ENCODE measurements at regions not wholly inside any gene's neighbourhood (a gene's known extent, or its start where the extent isn't known, plus 50 kb on each side); places are given as distances from the start of the nearest gene placed in this dataset.

- H3K4me3 ChIP-seq (ENCODE audit: low read length in 2 of 2), result no peak overlapping the region
- intact Hi-C loops (cut with DNase I), result no loop called here
- H3K36me3 ChIP-seq (ENCODE audit: control insufficient read depth in 1 of 2, insufficient read depth in 2 of 2, low read length in 1 of 2), result no peaks in the 10 kb centered on the region
- H3K27ac ChIP-seq (ENCODE audit: low read depth in 1 of 2, low read length in 2 of 2), result no peak overlapping the region
- H3K9me3 ChIP-seq (ENCODE audit: control insufficient read depth, low read length), result no peaks in the 10 kb centered on the region
- no peaks in the 10 kb centered on the region for H3K27me3 ChIP-seq (ENCODE audit: control insufficient read depth in 1 of 2, insufficient read depth in 2 of 2, low read length in 1 of 2)
- DNase-seq, result no peak
- ATAC-seq (ENCODE audit: low FRiP score), result no peak
- no peaks in the 10 kb centered on the region for H3K4me1 ChIP-seq (ENCODE audit: control insufficient read depth in 1 of 2, insufficient read depth in 2 of 2, low read length in 2 of 2)
Measured at GRCh38 chr6:97586344-97586743, 303.3 kb upstream of the MMS22L start.

- ATAC-seq (ENCODE audit: low FRiP score) (no peak), DNase-seq (no peak)
- intact Hi-C loops (cut with DNase I), result no loop called here
- Histone ChIP-seq H3K4me1 (ENCODE audit: control insufficient read depth in 1 of 2, insufficient read depth in 2 of 2, low read length in 2 of 2) (no peaks in the 10 kb centered on the region), H3K36me3 (ENCODE audit: control insufficient read depth in 1 of 2, insufficient read depth in 2 of 2, low read length in 1 of 2) (no peaks in the 10 kb centered on the region), H3K4me3 (ENCODE audit: low read length in 2 of 2) (no peak overlapping the region), H3K27ac (ENCODE audit: low read depth in 1 of 2, low read length in 2 of 2) (no peak overlapping the region), H3K27me3 (ENCODE audit: control insufficient read depth in 1 of 2, insufficient read depth in 2 of 2, low read length in 1 of 2) (no peaks in the 10 kb centered on the region), H3K9me3 (ENCODE audit: control insufficient read depth, low read length) (no peaks in the 10 kb centered on the region)
- 26 to 33% methylated on average over 6 of the region's 6 CpGs for WGBS, 2 donors
Measured at GRCh38 chr6:97591955-97592354, 308.9 kb upstream of the MMS22L start.

GRCh38 chr6:97594844-97595243, 311.8 kb upstream of the MMS22L start:
- 37 to 56% methylated on average over 3 of the region's 3 CpGs for WGBS, 2 donors
- no peak overlapping the region for H3K4me3 ChIP-seq (ENCODE audit: low read length in 2 of 2)
- H3K27ac ChIP-seq (ENCODE audit: low read depth in 1 of 2, low read length in 2 of 2), result no peak overlapping the region
- H3K9me3 ChIP-seq (ENCODE audit: control insufficient read depth, low read length), result no peaks in the 10 kb centered on the region
- no peaks in the 10 kb centered on the region for H3K27me3 ChIP-seq (ENCODE audit: control insufficient read depth in 1 of 2, insufficient read depth in 2 of 2, low read length in 1 of 2)
- DNase-seq, result no peak
- no peaks in the 10 kb centered on the region for H3K4me1 ChIP-seq (ENCODE audit: control insufficient read depth in 1 of 2, insufficient read depth in 2 of 2, low read length in 2 of 2)
- no peaks in the 10 kb centered on the region for H3K36me3 ChIP-seq (ENCODE audit: control insufficient read depth in 1 of 2, insufficient read depth in 2 of 2, low read length in 1 of 2)
- ATAC-seq (ENCODE audit: low FRiP score), result no peak
- intact Hi-C loops (cut with DNase I), result no loop called here

DNA sequence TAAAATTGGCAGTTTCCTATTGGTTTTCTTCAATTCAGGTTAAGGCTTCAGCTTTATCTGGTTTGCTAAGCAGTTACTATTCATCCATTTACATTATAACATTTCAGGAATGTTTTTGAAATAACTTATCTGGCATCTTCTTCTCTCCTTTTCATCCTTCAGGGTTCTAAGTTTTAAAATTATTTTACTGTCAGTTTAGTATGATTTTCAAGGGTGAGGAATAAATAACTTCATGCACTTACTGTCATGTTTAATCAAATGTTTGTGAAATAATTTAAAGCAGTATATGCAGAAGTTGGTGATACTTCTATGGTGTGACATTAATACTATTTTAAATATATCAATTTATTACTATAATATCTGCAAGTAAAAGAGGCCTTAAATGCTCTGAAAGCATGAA, 338.1 kb upstream of the MMS22L start:
- intact Hi-C loops (cut with DNase I), result no loop called here
- DNase-seq, result no peak
- no peak for ATAC-seq (ENCODE audit: low FRiP score)
- Histone ChIP-seq H3K27ac (ENCODE audit: low read depth in 1 of 2, low read length in 2 of 2) (no peak overlapping the region), H3K9me3 (ENCODE audit: control insufficient read depth, low read length) (no peaks in the 10 kb centered on the region), H3K4me1 (ENCODE audit: control insufficient read depth in 1 of 2, insufficient read depth in 2 of 2, low read length in 2 of 2) (no peaks in the 10 kb centered on the region), H3K36me3 (ENCODE audit: control insufficient read depth in 1 of 2, insufficient read depth in 2 of 2, low read length in 1 of 2) (no peaks in the 10 kb centered on the region), H3K4me3 (ENCODE audit: low read length in 2 of 2) (no peak overlapping the region), H3K27me3 (ENCODE audit: control insufficient read depth in 1 of 2, insufficient read depth in 2 of 2, low read length in 1 of 2) (no peaks in the 10 kb centered on the region)

DNA sequence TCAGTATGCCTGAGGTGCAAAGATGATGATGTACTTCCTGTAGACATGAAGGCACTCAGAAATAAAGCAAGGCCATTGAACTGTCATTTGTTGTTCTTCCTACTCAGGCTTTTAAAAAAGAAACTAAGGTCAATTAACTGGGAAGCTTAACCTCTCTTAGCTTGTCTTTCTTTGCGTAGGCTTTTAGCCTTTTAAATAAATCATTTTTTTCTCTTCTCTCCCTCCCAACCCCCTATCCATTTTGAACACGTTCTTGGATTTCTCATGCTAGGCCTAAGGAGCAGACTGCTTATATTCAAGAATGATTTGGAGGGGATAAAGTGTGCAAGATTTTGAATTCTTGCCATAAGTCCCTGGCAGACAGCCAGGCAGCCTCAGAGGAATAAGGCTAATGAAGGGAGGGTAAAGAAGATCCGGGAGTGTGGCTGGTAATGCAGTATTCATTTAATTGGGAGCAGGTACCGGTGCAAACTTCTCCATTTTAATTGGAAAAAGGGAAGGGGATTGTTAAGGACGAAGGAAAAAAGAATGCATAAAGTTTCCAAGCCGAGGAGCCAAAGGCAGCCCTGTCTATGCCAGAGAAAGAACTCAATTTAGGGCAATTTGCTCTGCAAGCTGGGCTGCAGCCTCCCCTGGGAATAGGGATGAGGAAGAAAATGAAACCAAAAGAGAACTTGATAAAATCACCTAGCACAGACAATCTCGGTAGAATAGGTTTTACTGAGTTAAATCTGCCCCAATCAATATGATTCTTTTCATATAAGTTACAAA, 343.8 kb upstream of the MMS22L start:
- Histone ChIP-seq H3K27ac (ENCODE audit: low read depth in 1 of 2, low read length in 2 of 2) (no peak overlapping the region), H3K27me3 (ENCODE audit: control insufficient read depth in 1 of 2, insufficient read depth in 2 of 2, low read length in 1 of 2) (no peaks in the 10 kb centered on the region), H3K36me3 (ENCODE audit: control insufficient read depth in 1 of 2, insufficient read depth in 2 of 2, low read length in 1 of 2) (no peaks in the 10 kb centered on the region), H3K9me3 (ENCODE audit: control insufficient read depth, low read length) (no peaks in the 10 kb centered on the region), H3K4me1 (ENCODE audit: control insufficient read depth in 1 of 2, insufficient read depth in 2 of 2, low read length in 2 of 2) (peaks cover 0 to 2% of the 10 kb centered on the region in 2 donors), H3K4me3 (ENCODE audit: low read length in 2 of 2) (no peak overlapping the region)
- intact Hi-C loops (cut with DNase I), result no loop called here
- no peak for DNase-seq
- ATAC-seq (ENCODE audit: low FRiP score), result no peak
- WGBS, 2 donors, result 15 to 22% methylated on average over 7 of the region's 7 CpGs

DNA sequence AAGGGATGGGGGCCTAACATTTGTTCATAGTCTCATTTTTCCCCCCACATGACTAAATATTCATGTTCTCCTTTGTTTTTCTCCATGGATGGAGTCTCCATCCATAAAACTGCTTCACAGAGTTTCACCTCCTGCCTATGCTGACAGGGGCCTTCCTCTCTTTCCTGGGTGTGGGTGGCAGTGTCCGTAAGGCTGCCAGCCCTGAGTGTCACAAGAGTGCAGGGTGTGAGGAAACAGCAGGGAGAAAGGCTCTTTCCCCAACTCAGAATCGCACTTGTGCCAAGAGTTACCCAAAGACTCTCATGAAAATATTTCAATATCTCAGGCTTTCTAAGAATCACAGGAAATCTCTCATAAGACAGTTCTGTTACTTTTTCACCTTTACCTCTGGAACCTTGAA, 346.2 kb upstream of the MMS22L start:
- Histone ChIP-seq H3K9me3 (ENCODE audit: control insufficient read depth, low read length) (no peaks in the 10 kb centered on the region), H3K4me3 (ENCODE audit: low read length in 2 of 2) (no peak overlapping the region), H3K27me3 (ENCODE audit: control insufficient read depth in 1 of 2, insufficient read depth in 2 of 2, low read length in 1 of 2) (no peaks in the 10 kb centered on the region), H3K36me3 (ENCODE audit: control insufficient read depth in 1 of 2, insufficient read depth in 2 of 2, low read length in 1 of 2) (no peaks in the 10 kb centered on the region), H3K4me1 (ENCODE audit: control insufficient read depth in 1 of 2, insufficient read depth in 2 of 2, low read length in 2 of 2) (peaks cover 0 to 2% of the 10 kb centered on the region in 2 donors), H3K27ac (ENCODE audit: low read depth in 1 of 2, low read length in 2 of 2) (no peak overlapping the region)
- no peak for DNase-seq
- WGBS, 2 donors, result 74 to 76% methylated on average over 2 of the region's 2 CpGs
- intact Hi-C loops (cut with DNase I), result no loop called here
- ATAC-seq (ENCODE audit: low FRiP score), result no peak

GRCh38 chr6:97630604-97631003, 347.6 kb upstream of the MMS22L start:
- Histone ChIP-seq H3K4me1 (ENCODE audit: control insufficient read depth in 1 of 2, insufficient read depth in 2 of 2, low read length in 2 of 2) (peaks cover 0 to 2% of the 10 kb centered on the region in 2 donors), H3K4me3 (ENCODE audit: low read length in 2 of 2) (no peak overlapping the region), H3K27me3 (ENCODE audit: control insufficient read depth in 1 of 2, insufficient read depth in 2 of 2, low read length in 1 of 2) (no peaks in the 10 kb centered on the region), H3K36me3 (ENCODE audit: control insufficient read depth in 1 of 2, insufficient read depth in 2 of 2, low read length in 1 of 2) (no peaks in the 10 kb centered on the region), H3K27ac (ENCODE audit: low read depth in 1 of 2, low read length in 2 of 2) (no peak overlapping the region), H3K9me3 (ENCODE audit: control insufficient read depth, low read length) (no peaks in the 10 kb centered on the region)
- 23 to 30% methylated on average over 1 of the region's 1 CpG for WGBS, 2 donors
- ATAC-seq (ENCODE audit: low FRiP score) (no peak), DNase-seq (no peak)
- intact Hi-C loops (cut with DNase I), result no loop called here

DNA sequence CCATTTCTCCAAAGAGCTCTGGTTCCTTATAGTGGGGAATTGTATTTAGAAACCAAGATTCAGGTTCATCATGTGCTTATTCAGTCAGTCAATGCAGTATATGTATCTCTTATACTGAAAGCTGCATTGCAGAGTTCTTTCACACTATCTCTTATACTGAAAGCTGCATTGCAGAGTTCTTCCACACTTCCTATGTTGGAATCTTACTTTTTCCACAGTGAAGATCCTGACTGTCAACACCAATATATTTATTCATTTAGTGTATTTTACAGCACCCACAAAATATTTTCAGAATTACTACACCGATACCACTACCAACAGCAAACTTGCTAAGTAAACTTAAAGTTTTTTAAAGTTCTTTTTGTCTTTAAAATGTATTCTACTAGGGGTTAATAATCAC, 349.3 kb upstream of the MMS22L start:
- WGBS, 2 donors, result 91 to 92% methylated on average over 1 of the region's 1 CpG
- DNase-seq (no peak), ATAC-seq (ENCODE audit: low FRiP score) (no peak)
- no peak overlapping the region for H3K4me3 ChIP-seq (ENCODE audit: low read length in 2 of 2)
- H3K4me1 ChIP-seq (ENCODE audit: control insufficient read depth in 1 of 2, insufficient read depth in 2 of 2, low read length in 2 of 2), result no peaks in the 10 kb centered on the region
- no peaks in the 10 kb centered on the region for H3K27me3 ChIP-seq (ENCODE audit: control insufficient read depth in 1 of 2, insufficient read depth in 2 of 2, low read length in 1 of 2)
- H3K36me3 ChIP-seq (ENCODE audit: control insufficient read depth in 1 of 2, insufficient read depth in 2 of 2, low read length in 1 of 2), result no peaks in the 10 kb centered on the region
- no peaks in the 10 kb centered on the region for H3K9me3 ChIP-seq (ENCODE audit: control insufficient read depth, low read length)
- H3K27ac ChIP-seq (ENCODE audit: low read depth in 1 of 2, low read length in 2 of 2), result no peak overlapping the region
- intact Hi-C loops (cut with DNase I), result no loop called here

DNA sequence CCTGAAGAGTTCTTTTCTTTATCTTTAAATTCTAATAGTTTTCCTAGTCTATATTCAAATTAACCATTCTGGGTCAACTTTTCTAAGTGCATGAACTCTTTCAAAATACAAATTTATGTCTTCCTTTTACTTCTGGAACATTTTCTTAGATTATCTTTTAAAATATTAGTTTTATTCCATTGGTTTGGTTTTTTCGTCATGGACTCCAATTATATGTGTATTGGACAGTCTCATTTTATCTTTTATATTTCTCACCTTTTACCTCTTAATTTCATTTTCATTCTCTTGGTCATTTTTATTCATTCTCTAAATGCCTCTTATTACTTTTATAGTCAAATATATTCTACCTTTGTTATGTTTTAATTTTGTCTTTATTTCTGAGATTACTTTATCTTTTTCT, 356.7 kb upstream of the MMS22L start:
- H3K4me1 ChIP-seq (ENCODE audit: control insufficient read depth in 1 of 2, insufficient read depth in 2 of 2, low read length in 2 of 2), result no peaks in the 10 kb centered on the region
- H3K9me3 ChIP-seq (ENCODE audit: control insufficient read depth, low read length), result no peaks in the 10 kb centered on the region
- H3K27ac ChIP-seq (ENCODE audit: low read depth in 1 of 2, low read length in 2 of 2), result no peak overlapping the region
- 84 to 94% methylated on average over 1 of the region's 1 CpG for WGBS, 2 donors
- H3K27me3 ChIP-seq (ENCODE audit: control insufficient read depth in 1 of 2, insufficient read depth in 2 of 2, low read length in 1 of 2), result no peaks in the 10 kb centered on the region
- ATAC-seq (ENCODE audit: low FRiP score), result no peak
- no peak overlapping the region for H3K4me3 ChIP-seq (ENCODE audit: low read length in 2 of 2)
- no peak for DNase-seq
- no peaks in the 10 kb centered on the region for H3K36me3 ChIP-seq (ENCODE audit: control insufficient read depth in 1 of 2, insufficient read depth in 2 of 2, low read length in 1 of 2)
- intact Hi-C loops (cut with DNase I), result no loop called here

Measured in aorta (tissue), 5 donors.